HAP-1 (cell line): ENCODE measurements at regions not wholly inside any gene's neighbourhood (a gene's known extent, or its start where the extent isn't known, plus 50 kb on each side); places are given as distances from the start of the nearest gene placed in this dataset.

Source experiments
- DNase-seq, 2 experiments: peaks; one replicate each; pipeline ENCODE4 v3.0.0-alpha.2; 2016 to 2020; ENCODE audit warnings: low spot score in 2 of 2
- H3K27me3 ChIP-seq: fragments of 250-450 bp; sonication (Bioruptor Pico); 2 replicates; pipeline ENCODE4 v1.5.1; 2020; ENCODE audit warnings: low read depth, mild to moderate bottlenecking, moderate library complexity
- H3K36me3 ChIP-seq: fragments of 250-450 bp; sonication (Bioruptor Pico); replicated peaks from 2 replicates; pipeline ENCODE4 v1.5.1; 2020; ENCODE audit warnings: mild to moderate bottlenecking
- H3K4me1 ChIP-seq: fragments of 250-450 bp; sonication (Bioruptor Pico); 2 replicates; pipeline ENCODE4 v1.5.1; 2020; ENCODE audit warnings: mild to moderate bottlenecking
- H3K4me3 ChIP-seq: fragments of 250-450 bp; sonication (Bioruptor Pico); 2 replicates; pipeline ENCODE4 v1.5.1; 2020; ENCODE audit warnings: mild to moderate bottlenecking, moderate library complexity
- H3K9me3 ChIP-seq: fragments of 250-450 bp; sonication (Bioruptor Pico); 2 replicates; pipeline ENCODE4 v1.5.1; 2020; ENCODE audit warnings: mild to moderate bottlenecking, moderate library complexity
- in situ Hi-C: fragments of 300-500 bp; cut with MboI; formaldehyde crosslinking; loops from 3 replicates; pipeline ENCODE4 v1.14.3; 2020; ENCODE audit warnings: low sequenced_read_pairs, inconsistent platforms, mixed read lengths

DNA sequence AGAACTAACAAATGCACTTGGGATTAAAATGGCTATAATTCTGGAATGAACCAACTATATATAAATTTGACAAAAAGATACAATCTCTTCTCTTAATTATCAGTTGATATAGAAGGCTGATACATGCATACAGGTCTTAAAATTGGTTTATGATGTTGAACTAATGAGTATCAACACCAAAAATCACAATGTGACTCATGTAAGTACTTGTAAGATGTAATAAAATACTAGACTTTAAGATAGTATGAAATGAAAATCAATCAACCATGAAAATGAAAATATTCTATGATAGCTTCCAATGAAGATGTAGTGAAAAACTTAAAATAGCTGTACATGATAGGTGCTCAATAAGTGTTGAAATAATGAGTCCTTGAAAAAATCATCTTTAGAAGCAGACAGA, 116.6 kb upstream of the SOX5 start:
- no peak for DNase-seq
- Histone ChIP-seq H3K4me1 (peaks cover 9% of the 10 kb centered on the region), H3K9me3 (no peaks in the 10 kb centered on the region), H3K36me3 (no peaks in the 10 kb centered on the region), H3K4me3 (no peak overlapping the region), H3K27me3 (no peaks in the 10 kb centered on the region)
- in situ Hi-C loops: no loop called here

DNA sequence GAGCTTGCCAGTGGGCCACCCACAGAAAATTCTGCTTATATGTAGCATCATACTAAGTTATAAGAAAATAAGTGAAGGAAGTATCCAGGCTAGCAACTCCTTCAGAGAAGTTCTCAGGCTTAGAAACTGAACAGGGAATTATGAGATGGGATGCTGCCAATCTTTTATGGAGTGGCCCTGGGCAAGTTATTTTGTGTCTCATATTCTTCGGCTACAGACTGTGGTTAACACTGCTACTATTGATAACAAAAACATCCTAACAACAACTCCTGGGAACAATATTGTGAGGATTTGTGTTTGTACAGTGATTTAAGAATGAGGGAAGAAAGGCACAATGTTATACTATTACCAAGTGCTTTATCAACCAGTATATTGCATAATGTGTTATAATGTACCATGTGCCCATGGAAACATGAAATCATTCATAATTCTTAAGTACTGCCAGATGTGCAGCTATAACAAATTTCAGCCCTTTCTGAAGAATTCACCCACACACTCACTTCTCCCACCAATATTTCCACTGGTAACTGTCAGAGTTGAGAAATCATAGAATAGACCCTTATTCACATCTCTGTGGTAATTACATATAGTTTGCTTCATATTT, 113.3 kb upstream of the SOX5 start:
- in situ Hi-C loops: no loop called here
- no peaks in the 10 kb centered on the region for H3K9me3 ChIP-seq
- H3K27me3 ChIP-seq: no peaks in the 10 kb centered on the region
- H3K4me3 ChIP-seq: no peak overlapping the region
- no peaks in the 10 kb centered on the region for H3K36me3 ChIP-seq
- peaks cover 6% of the 10 kb centered on the region for H3K4me1 ChIP-seq
- DNase-seq: no peak

DNA sequence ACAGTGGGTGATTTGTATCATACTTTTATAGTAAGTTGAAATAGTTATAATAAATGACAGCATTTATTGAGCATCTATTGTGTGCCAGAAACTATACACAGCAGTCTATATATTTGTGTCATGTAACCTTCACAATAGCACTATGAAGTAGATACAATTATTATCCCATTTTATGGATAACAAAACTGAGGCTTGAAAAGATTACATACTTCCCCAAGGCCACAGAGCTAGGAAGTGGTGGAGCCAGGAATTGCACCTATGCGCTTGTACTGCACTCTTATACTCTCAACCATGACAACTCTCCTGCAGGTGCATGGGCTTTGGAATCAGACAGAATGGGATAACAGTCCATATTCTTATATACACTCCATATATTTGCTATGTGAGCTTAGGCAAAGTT, 110.6 kb upstream of the SOX5 start:
- Histone ChIP-seq H3K4me3 (no peak overlapping the region), H3K4me1 (peaks cover 8% of the 10 kb centered on the region), H3K27me3 (no peaks in the 10 kb centered on the region), H3K9me3 (no peaks in the 10 kb centered on the region), H3K36me3 (no peaks in the 10 kb centered on the region)
- no peak for DNase-seq
- in situ Hi-C loops: no loop called here

DNA sequence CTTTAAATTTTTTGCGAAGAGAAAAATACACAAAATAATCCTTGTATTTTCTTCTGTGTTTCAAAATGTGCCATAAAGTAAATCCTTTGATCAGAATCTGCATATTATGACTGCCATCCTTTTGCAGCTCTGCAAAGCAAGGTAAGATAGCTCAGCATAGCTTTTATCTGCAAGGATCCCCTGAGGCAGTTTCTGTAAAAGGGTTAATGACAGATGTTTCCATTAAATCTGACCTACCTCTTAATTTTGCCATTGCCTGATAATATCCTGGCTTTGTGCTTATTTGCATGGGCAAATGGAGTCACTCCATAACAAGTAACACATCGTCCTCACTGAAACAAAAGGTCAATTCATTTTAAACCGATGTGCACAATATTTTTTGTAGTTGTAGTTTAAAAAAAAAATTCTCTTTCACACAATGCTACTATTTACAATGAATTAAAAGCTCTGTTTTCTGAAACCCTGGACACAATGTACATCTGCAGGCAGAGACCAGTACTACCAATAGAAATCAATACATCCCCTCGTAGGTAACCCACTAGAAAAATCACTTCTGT, 108.5 kb upstream of the SOX5 start:
- in situ Hi-C loops: no loop called here
- Histone ChIP-seq H3K27me3 (no peaks in the 10 kb centered on the region), H3K36me3 (no peaks in the 10 kb centered on the region), H3K9me3 (no peaks in the 10 kb centered on the region), H3K4me1 (peaks cover 8% of the 10 kb centered on the region), H3K4me3 (no peak overlapping the region)
- DNase-seq: peak; percentile 46 to 53

DNA sequence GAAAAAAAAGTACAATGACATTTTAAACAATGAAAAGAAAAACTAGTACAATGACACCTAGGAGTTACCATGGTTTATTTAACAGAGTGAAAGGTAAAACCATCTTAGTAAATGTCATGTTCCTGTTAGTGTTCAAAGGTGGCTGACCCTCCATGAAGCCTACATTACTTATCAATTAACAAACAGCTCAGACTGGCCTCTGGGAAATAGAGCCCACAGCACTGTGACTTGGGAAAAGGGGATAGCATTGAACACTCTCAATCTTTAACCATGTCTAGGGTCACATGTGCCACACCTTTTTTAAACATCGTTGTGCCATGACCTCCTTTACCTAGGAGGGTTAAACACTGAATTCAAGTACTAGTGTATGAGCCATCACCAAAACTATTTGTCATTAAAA, 106.3 kb upstream of the SOX5 start:
- Histone ChIP-seq H3K36me3 (no peaks in the 10 kb centered on the region), H3K27me3 (no peaks in the 10 kb centered on the region), H3K4me1 (peaks cover 8% of the 10 kb centered on the region), H3K9me3 (no peaks in the 10 kb centered on the region), H3K4me3 (no peak overlapping the region)
- in situ Hi-C loops: no loop called here
- no peak for DNase-seq

DNA sequence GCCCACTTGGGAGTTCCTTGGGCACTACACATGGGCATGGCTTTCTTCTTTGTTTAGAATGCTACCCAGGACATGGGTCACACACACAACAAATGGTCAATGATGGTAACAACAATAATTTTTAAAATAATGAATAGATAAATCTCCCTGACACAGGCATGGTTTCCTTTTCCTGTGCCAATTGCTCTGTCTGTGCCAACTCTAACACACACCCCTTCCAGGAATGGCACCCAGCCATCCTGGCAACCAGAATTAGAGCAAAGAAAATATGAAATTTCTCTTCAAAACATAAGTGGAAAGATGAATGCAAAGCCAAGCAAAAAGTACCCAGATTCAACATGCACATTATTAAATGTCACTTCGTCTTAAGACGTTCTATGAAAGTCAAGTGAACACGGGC, 104.9 kb upstream of the SOX5 start:
- no peak overlapping the region for H3K4me3 ChIP-seq
- peaks cover 8% of the 10 kb centered on the region for H3K4me1 ChIP-seq
- H3K9me3 ChIP-seq: no peaks in the 10 kb centered on the region
- in situ Hi-C loops: no loop called here
- no peaks in the 10 kb centered on the region for H3K36me3 ChIP-seq
- DNase-seq: no peak
- H3K27me3 ChIP-seq: no peaks in the 10 kb centered on the region

DNA sequence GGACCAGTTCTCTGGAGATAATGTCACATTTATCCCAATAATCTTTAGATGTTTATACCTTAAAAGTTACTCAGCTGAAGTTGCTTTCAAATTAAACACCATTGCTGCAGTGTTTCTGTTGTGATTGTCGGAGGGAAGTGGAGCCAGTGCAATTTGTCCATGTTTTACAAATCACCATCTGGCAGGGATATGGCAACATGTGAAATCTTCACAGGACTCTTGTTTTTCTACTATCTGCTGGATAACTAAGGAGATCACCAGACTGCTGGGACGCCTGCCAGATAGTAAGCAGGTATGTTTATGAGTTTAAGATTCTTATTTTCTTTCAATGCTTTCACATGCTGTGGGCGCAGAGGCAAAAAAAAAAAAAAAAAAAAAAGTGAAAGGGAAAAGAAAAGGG, 100.3 kb upstream of the SOX5 start:
- Histone ChIP-seq H3K9me3 (no peaks in the 10 kb centered on the region), H3K4me3 (no peak overlapping the region), H3K4me1 (peaks cover 6% of the 10 kb centered on the region), H3K36me3 (no peaks in the 10 kb centered on the region), H3K27me3 (no peaks in the 10 kb centered on the region)
- DNase-seq: no peak
- in situ Hi-C loops: no loop called here

DNA sequence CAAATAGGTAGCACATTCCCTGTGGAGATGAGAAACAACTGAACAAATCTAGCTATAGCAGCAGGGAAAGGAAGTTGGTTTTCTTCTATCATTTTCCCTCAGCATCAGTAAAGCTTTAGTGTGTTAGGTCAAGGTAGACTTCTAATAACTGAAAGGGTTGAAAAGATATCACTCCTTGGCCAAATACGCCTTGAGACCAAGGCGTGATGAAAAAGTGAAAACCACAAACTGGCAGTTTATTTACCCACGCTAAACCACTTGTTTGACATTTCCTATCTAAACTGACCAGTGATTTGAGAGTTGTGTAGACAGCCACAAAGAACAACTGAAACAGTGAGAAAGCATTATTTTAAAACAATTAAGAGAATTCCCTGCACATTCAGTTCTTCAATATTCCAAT, 99.6 kb upstream of the SOX5 start:
- Histone ChIP-seq H3K9me3 (no peaks in the 10 kb centered on the region), H3K27me3 (no peaks in the 10 kb centered on the region), H3K4me1 (peaks cover 12% of the 10 kb centered on the region), H3K4me3 (no peak overlapping the region), H3K36me3 (no peaks in the 10 kb centered on the region)
- DNase-seq: no peak
- in situ Hi-C loops: no loop called here

DNA sequence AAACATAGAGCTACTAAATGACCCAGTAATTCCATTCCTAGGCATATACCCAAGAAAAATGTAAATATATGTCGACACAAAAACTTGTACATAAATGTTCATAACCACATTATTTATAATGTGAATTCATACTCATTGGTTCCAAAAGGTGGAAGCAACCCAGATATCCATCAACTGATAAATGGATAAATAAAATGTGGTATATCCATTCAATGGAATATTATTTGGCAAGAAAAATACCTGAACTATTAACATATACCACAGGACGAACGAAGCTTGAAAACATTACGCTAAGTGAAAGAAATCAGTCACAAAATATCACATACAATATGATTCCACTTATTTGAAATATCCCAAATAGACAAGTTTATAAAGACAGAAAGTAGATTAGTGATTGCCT, 99.0 kb upstream of the SOX5 start:
- H3K27me3 ChIP-seq: no peaks in the 10 kb centered on the region
- in situ Hi-C loops: no loop called here
- H3K9me3 ChIP-seq: no peaks in the 10 kb centered on the region
- no peaks in the 10 kb centered on the region for H3K36me3 ChIP-seq
- no peak overlapping the region for H3K4me3 ChIP-seq
- H3K4me1 ChIP-seq: peaks cover 12% of the 10 kb centered on the region
- DNase-seq: no peak

DNA sequence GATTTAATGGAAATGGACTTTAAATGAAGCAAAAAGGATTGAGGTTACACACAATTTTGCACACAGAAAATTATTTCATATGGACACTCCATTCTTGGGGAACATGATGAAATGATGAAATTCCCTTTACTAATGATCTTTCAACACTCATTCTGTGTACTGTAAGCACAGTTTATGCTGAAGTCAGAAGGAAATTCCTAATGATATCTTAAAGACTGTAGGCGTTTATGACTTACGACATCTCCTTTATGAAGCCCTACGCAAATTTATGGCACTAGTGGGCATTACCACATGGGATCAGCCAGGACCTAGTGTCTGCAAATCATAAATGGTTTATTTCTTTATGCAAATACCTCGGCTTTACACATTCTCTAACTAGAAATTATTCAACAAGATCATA, 97.9 kb upstream of the SOX5 start:
- DNase-seq: no peak
- Histone ChIP-seq H3K27me3 (no peaks in the 10 kb centered on the region), H3K36me3 (no peaks in the 10 kb centered on the region), H3K4me1 (peaks cover 12% of the 10 kb centered on the region), H3K9me3 (no peaks in the 10 kb centered on the region), H3K4me3 (no peak overlapping the region)
- in situ Hi-C loops: no loop called here

DNA sequence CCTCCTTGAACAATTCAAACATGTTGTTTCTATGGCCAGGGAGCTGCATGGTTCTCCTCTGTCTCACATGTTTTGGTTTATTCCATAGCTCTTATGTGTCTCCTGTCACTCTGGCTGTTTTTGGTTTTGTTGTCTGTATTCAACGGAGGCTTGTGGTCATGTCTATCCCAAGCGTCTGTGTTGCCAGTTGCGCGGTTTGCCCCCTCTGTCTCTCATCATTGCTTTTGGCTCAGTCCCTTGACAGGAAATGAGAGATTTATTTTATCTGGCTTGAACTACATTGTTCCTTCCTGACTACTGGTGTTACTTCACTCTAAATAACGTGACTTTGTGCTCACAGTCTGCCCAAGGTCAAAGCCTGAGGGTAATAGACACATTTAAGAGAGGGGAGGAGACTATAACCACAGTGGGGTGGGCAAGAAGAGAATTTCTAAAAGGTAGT, 96.4 kb upstream of the SOX5 start:
- peaks cover 12% of the 10 kb centered on the region for H3K4me1 ChIP-seq
- no peaks in the 10 kb centered on the region for H3K36me3 ChIP-seq
- H3K4me3 ChIP-seq: no peak overlapping the region
- in situ Hi-C loops: no loop called here
- H3K9me3 ChIP-seq: no peaks in the 10 kb centered on the region
- DNase-seq: no peak
- no peaks in the 10 kb centered on the region for H3K27me3 ChIP-seq

DNA sequence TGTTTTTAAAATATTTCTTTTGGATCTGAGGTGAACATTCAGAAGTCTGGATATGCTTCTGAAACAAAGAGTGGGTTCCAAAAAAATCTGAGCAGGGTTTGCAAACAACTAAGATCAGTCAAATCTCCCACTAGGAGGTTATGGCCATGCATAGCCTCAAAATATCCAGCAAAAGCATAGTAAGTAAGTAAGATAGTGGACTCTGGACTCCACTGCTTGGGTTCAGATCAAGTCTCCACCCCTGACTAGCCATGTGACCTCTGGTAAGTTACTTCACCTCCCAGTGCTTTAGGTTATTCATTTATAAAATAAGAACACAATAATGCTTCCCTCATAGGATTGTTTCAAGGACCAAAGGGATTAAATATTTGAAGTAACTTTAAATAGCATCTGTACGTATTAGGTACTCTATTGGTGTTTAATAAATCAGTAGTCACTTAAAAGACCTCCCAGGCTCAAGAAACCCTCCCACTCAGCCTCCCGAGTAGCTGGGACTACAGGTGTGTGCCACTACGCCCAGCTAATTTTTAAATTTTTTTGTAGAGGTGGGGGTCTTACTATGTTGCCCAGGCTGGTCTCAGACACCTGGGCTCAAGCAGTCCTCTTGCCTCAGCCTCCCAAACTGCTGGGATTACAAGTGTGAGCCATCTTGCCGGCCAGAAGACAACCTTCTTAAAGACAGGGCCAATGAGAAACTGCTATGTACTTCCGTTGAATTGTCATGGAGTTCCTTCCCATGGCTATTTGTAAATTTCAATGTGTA, 95.7 kb upstream of the SOX5 start:
- no peak overlapping the region for H3K4me3 ChIP-seq
- in situ Hi-C loops: no loop called here
- peaks cover 12% of the 10 kb centered on the region for H3K4me1 ChIP-seq
- no peaks in the 10 kb centered on the region for H3K27me3 ChIP-seq
- no peaks in the 10 kb centered on the region for H3K36me3 ChIP-seq
- no peak for DNase-seq
- H3K9me3 ChIP-seq: no peaks in the 10 kb centered on the region

DNA sequence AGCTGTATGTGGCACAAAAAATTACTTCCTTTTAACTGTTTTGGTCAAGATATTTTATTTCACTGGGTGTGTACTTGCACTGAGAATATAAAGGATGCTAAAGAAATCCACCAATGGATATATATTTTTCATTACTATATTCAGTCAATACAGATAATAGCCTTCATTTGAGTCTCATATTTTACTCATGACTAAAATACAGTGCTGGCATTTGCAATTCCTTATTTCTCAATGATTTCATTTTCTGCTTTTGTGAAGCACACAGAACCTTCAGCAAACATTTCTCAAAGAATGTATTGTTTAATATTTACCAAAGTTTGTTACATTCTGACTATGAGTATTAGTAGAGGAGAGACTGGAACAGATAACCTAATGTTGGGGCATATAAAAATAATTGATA, 93.2 kb upstream of the SOX5 start:
- H3K36me3 ChIP-seq: no peaks in the 10 kb centered on the region
- no peak overlapping the region for H3K4me3 ChIP-seq
- no peak for DNase-seq
- peaks cover 12% of the 10 kb centered on the region for H3K4me1 ChIP-seq
- H3K27me3 ChIP-seq: no peaks in the 10 kb centered on the region
- H3K9me3 ChIP-seq: no peaks in the 10 kb centered on the region
- in situ Hi-C loops: no loop called here

DNA sequence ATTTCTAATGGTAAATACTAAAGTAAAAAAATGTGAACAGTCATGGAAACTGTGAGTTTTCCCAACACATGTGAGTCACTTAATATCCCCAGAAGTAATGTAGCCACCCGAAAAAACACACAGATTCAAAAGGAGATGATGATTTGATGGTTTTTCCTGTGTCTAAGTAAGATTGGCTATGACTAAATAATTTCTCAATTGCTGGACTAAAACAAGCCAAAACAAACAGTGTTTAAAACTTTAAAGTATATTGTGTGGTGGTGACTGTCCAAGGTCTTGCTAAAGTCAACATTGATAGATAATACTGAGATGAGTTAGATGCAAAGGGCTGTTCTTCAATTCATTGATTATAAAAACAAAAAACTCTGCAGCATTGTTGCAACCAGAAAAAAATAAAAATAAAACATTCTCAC, 89.6 kb upstream of the SOX5 start:
- H3K27me3 ChIP-seq: no peaks in the 10 kb centered on the region
- H3K9me3 ChIP-seq: no peaks in the 10 kb centered on the region
- H3K4me3 ChIP-seq: no peak overlapping the region
- in situ Hi-C loops: no loop called here
- peaks cover 15% of the 10 kb centered on the region for H3K4me1 ChIP-seq
- H3K36me3 ChIP-seq: no peaks in the 10 kb centered on the region
- no peak for DNase-seq
